HUES48 (cell line): ENCODE measurements at regions not wholly inside any gene's neighbourhood (a gene's known extent, or its start where the extent isn't known, plus 50 kb on each side); places are given as distances from the start of the nearest gene placed in this dataset.
"Not testable (repeated sequence)": the region's sequence is repeated elsewhere in the genome, so short reads cannot be mapped to it uniquely, and the experiment has no call there.

Experiments
- H3K27ac ChIP-seq: one replicate; pipeline ENCODE4 v1.7.0; 2013; ENCODE audit warnings: low read depth, low read length, inconsistent platforms
- H3K27me3 ChIP-seq: 2 replicates; pipeline ENCODE4 v1.6.1; 2013; ENCODE audit warnings: mild to moderate bottlenecking, low read length; ENCODE audit not compliant: control insufficient read depth, insufficient read depth
- H3K36me3 ChIP-seq: 2 replicates; pipeline ENCODE4 v1.6.1; 2013; ENCODE audit warnings: low read length; ENCODE audit not compliant: control insufficient read depth, insufficient read depth
- H3K4me1 ChIP-seq: 2 replicates; pipeline ENCODE4 v1.6.1; 2013; ENCODE audit warnings: mild to moderate bottlenecking, low read length; ENCODE audit not compliant: control insufficient read depth, insufficient read depth
- H3K4me3 ChIP-seq: 2 replicates; pipeline ENCODE4 v1.5.1; 2013; ENCODE audit warnings: mild to moderate bottlenecking, low read depth, low read length
- H3K9ac ChIP-seq: 2 replicates; pipeline ENCODE4 v1.6.1; 2013; ENCODE audit warnings: mild to moderate bottlenecking, low read depth, low read length, moderate library complexity
- H3K9me3 ChIP-seq: 2 replicates; pipeline ENCODE4 v1.6.1; 2013; ENCODE audit warnings: low read length; ENCODE audit not compliant: control insufficient read depth, insufficient read depth

- not testable (repeated sequence) for H3K9me3 ChIP-seq, H3K9ac ChIP-seq, H3K4me1 ChIP-seq, H3K27me3 ChIP-seq, H3K4me3 ChIP-seq, H3K36me3 ChIP-seq, H3K27ac ChIP-seq
These were observed 363.9 kb upstream of the NPAP1 start for GRCh38 chr15:24311692-24312091.

- H3K27me3 ChIP-seq, H3K27ac ChIP-seq, H3K9ac ChIP-seq, H3K36me3 ChIP-seq, H3K4me1 ChIP-seq, H3K4me3 ChIP-seq: not testable (repeated sequence)
- peaks cover 13% of the 10 kb centered on the region for H3K9me3 ChIP-seq
These were observed 359.2 kb upstream of the NPAP1 start for GRCh38 chr15:24316326-24316725.

GRCh38 chr15:24318981-24319380 lies 356.6 kb upstream of the NPAP1 start:
- Histone ChIP-seq H3K36me3 (no peaks in the 10 kb centered on the region), H3K4me3 (no peak overlapping the region), H3K9me3 (peaks cover 6% of the 10 kb centered on the region), H3K27me3 (no peaks in the 10 kb centered on the region), H3K4me1 (no peaks in the 10 kb centered on the region), H3K27ac (no peak overlapping the region), H3K9ac (no peak overlapping the region)

GRCh38 chr15:24324096-24324495 lies 351.5 kb upstream of the NPAP1 start:
- not testable (repeated sequence) for H3K36me3 ChIP-seq, H3K27me3 ChIP-seq, H3K4me1 ChIP-seq, H3K4me3 ChIP-seq, H3K9ac ChIP-seq, H3K27ac ChIP-seq, H3K9me3 ChIP-seq

- not testable (repeated sequence) for H3K27me3 ChIP-seq, H3K36me3 ChIP-seq, H3K4me1 ChIP-seq
These were observed 349.1 kb upstream of the NPAP1 start for GRCh38 chr15:24326513-24326912.

GRCh38 chr15:24331964-24332363 lies 343.6 kb upstream of the NPAP1 start:
- H3K36me3 ChIP-seq, H3K4me3 ChIP-seq, H3K9ac ChIP-seq, H3K27me3 ChIP-seq, H3K27ac ChIP-seq, H3K4me1 ChIP-seq: not testable (repeated sequence)
- H3K9me3 ChIP-seq = peaks cover 20% of the 10 kb centered on the region

More at GRCh38 chr15:24326513-24326912, 349.1 kb upstream of the NPAP1 start:
- H3K9ac ChIP-seq, H3K9me3 ChIP-seq, H3K27ac ChIP-seq, H3K4me3 ChIP-seq: not testable (repeated sequence)

- H3K4me1 ChIP-seq, H3K4me3 ChIP-seq, H3K27me3 ChIP-seq, H3K36me3 ChIP-seq, H3K27ac ChIP-seq, H3K9ac ChIP-seq: not testable (repeated sequence)
- peaks cover 12% of the 10 kb centered on the region; the same call in 1 of the 2 replicates for H3K9me3 ChIP-seq
These were observed 333.7 kb upstream of the NPAP1 start for GRCh38 chr15:24341876-24342275.

- H3K36me3 ChIP-seq, H3K4me3 ChIP-seq, H3K27me3 ChIP-seq, H3K9ac ChIP-seq, H3K4me1 ChIP-seq, H3K9me3 ChIP-seq, H3K27ac ChIP-seq: not testable (repeated sequence)
These were observed 322.8 kb upstream of the NPAP1 start for GRCh38 chr15:24352777-24353176.

GRCh38 chr15:24381103-24381502 lies 294.5 kb upstream of the NPAP1 start:
- not testable (repeated sequence) for H3K36me3 ChIP-seq, H3K27ac ChIP-seq, H3K4me1 ChIP-seq, H3K4me3 ChIP-seq, H3K27me3 ChIP-seq, H3K9ac ChIP-seq, H3K9me3 ChIP-seq

GRCh38 chr15:24385258-24385657 lies 290.3 kb upstream of the NPAP1 start:
- not testable (repeated sequence) for H3K36me3 ChIP-seq, H3K27me3 ChIP-seq, H3K27ac ChIP-seq, H3K4me3 ChIP-seq, H3K4me1 ChIP-seq, H3K9ac ChIP-seq
- H3K9me3 ChIP-seq = peaks cover 15% of the 10 kb centered on the region; the same call in 1 of the 2 replicates

GRCh38 chr15:24394303-24394702 lies 281.3 kb upstream of the NPAP1 start:
- Histone ChIP-seq H3K4me1 (no peaks in the 10 kb centered on the region), H3K9ac (no peak overlapping the region), H3K27ac (no peak overlapping the region)

GRCh38 chr15:24412649-24413048 lies 262.9 kb upstream of the NPAP1 start:
- not testable (repeated sequence) for H3K9me3 ChIP-seq, H3K27me3 ChIP-seq, H3K4me1 ChIP-seq, H3K4me3 ChIP-seq, H3K36me3 ChIP-seq, H3K27ac ChIP-seq, H3K9ac ChIP-seq

More at GRCh38 chr15:24394303-24394702, 281.3 kb upstream of the NPAP1 start:
- Histone ChIP-seq H3K36me3 (no peaks in the 10 kb centered on the region), H3K27me3 (no peaks in the 10 kb centered on the region), H3K4me3 (no peak overlapping the region), H3K9me3 (no peaks in the 10 kb centered on the region; the same call in 1 of the 2 replicates)
